ENCODE measurements at regions not wholly inside any gene's neighbourhood (a gene's known extent, or its start where the extent isn't known, plus 50 kb on each side); places are given as distances from the start of the nearest gene placed in this dataset.

GRCh38 chr3:81003817-81004216 lies 757.6 kb downstream of the GBE1 start:
- no peaks in the 10 kb centered on the region for H3K79me2 ChIP-seq (ENCODE audit: control insufficient read depth, insufficient read depth, low read length)
- intact Hi-C loops (cut with micrococcal nuclease) (no loop called here), in situ Hi-C loops (cut with MboI) (no loop called here)
- H3K9me1 ChIP-seq (ENCODE audit: control insufficient read depth, insufficient read depth, low read length) = no peaks in the 10 kb centered on the region
- TF ChIP-seq SIN3A (IDR thresholded peaks at IDR 0.05; ENCODE audit: borderline replicate concordance in 2 of 2, control insufficient read depth in 1 of 2, low read depth in 2 of 2, low read length in 2 of 2) (no peak), HMG20A (CRISPR knock-in tag; conservative IDR thresholded peaks at IDR 0.05) (no peak), ZEB2 (IDR thresholded peaks at IDR 0.05) (no peak), SMARCB1 (IDR thresholded peaks at IDR 0.05; ENCODE audit: insufficient read length, low read depth) (no peak), MAFK (IDR thresholded peaks at IDR 0.05; ENCODE audit: low read length) (no peak), RB1 (IDR thresholded peaks at IDR 0.05; ENCODE audit: low read depth) (no peak), CSDE1 (IDR thresholded peaks at IDR 0.05) (no peak), ZKSCAN3 (CRISPR knock-in tag; IDR thresholded peaks at IDR 0.05) (no peak), ZNF695 (CRISPR knock-in tag; IDR thresholded peaks at IDR 0.05) (no peak), TCF7L2 (IDR thresholded peaks at IDR 0.05; ENCODE audit: low read depth, low read length) (no peak), GABPB1 (CRISPR knock-in tag; IDR thresholded peaks at IDR 0.05) (no peak), ID3 (CRISPR knock-in tag; IDR thresholded peaks at IDR 0.05) (no peak), ID3 (tag; IDR thresholded peaks at IDR 0.05) (no peak)
- TF ChIP-seq, protein P1, sequence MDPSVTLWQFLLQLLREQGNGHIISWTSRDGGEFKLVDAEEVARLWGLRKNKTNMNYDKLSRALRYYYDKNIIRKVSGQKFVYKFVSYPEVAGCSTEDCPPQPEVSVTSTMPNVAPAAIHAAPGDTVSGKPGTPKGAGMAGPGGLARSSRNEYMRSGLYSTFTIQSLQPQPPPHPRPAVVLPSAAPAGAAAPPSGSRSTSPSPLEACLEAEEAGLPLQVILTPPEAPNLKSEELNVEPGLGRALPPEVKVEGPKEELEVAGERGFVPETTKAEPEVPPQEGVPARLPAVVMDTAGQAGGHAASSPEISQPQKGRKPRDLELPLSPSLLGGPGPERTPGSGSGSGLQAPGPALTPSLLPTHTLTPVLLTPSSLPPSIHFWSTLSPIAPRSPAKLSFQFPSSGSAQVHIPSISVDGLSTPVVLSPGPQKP (CRISPR knock-in tag; IDR thresholded peaks at IDR 0.05) = no peak
- H3K27ac ChIP-seq (ENCODE audit: extremely low read depth, low read depth, low read length) = no peak overlapping the region
- no peak overlapping the region for H2AFZ ChIP-seq (ENCODE audit: low read depth, low read length)
- H4K20me1 ChIP-seq (replicated peaks; ENCODE audit: control insufficient read depth, insufficient read depth, low read length) = no peaks in the 10 kb centered on the region
- no peak overlapping the region for H3K4me3 ChIP-seq
- ChIA-PET POLR2A (no interaction called here), CTCF (ENCODE audit: low intra/inter-chr PET ratio) (no interaction called here)
- ATAC-seq (no peak), FAIRE-seq (no peak), DNase-seq (ENCODE audit: extremely low read depth in 1 of 4, low spot score in 3 of 4) (no peak)
- H3K4me1 ChIP-seq (replicated peaks in 1 of 2; ENCODE audit: control insufficient read depth in 2 of 2, insufficient read depth in 2 of 2, low read length in 2 of 2) = no peaks in the 10 kb centered on the region
- H3K27me3 ChIP-seq (ENCODE audit: control insufficient read depth in 2 of 2, insufficient read depth in 2 of 2, low read length in 2 of 2) = no peaks in the 10 kb centered on the region
- H3K4me2 ChIP-seq (ENCODE audit: insufficient read depth, low read length) = no peak overlapping the region
- no peaks in the 10 kb centered on the region for H3K36me3 ChIP-seq (ENCODE audit: control insufficient read depth, insufficient read depth, low read length)
- BruUV-seq (replicated peaks) = no TSS peak
- no peak overlapping the region for H3K9ac ChIP-seq (ENCODE audit: insufficient read depth in 1 of 2, low read depth in 2 of 2, low read length in 2 of 2)
- H3K9me3 ChIP-seq (replicated peaks; ENCODE audit: control insufficient read depth, insufficient read depth, low read depth, low read length) = no peaks in the 10 kb centered on the region
- WGBS (ENCODE audit: insufficient coverage, low coverage, missing lambda C conversion rate) = 0% methylated on average over 4 of the region's 4 CpGs

Measured in K562 (cell line).